ENCODE measurements at regions not wholly inside any gene's neighbourhood (a gene's known extent, or its start where the extent isn't known, plus 50 kb on each side); places are given as distances from the start of the nearest gene placed in this dataset.

- DNase-seq (ENCODE audit: low spot score): no peak
Observed at GRCh38 chr4:138740816-138741745, 274.5 kb upstream of the NOCT start.

GRCh38 chr4:138736362-138736761, 279.2 kb upstream of the NOCT start:
- DNase-seq (ENCODE audit: low spot score): no peak

- no peak for DNase-seq (ENCODE audit: low spot score)
Observed at GRCh38 chr4:138734746-138735145, 280.8 kb upstream of the NOCT start.

GRCh38 chr4:138728566-138728965, 287.0 kb upstream of the NOCT start:
- DNase-seq (ENCODE audit: low spot score): no peak

GRCh38 chr4:138727731-138728130, 287.9 kb upstream of the NOCT start:
- no peak for DNase-seq (ENCODE audit: low spot score)

- DNase-seq (ENCODE audit: low spot score): no peak
Observed at GRCh38 chr4:138724530-138724929, 291.1 kb upstream of the NOCT start.

- DNase-seq (ENCODE audit: low spot score): no peak
Observed at GRCh38 chr4:138716559-138717335, 298.8 kb upstream of the NOCT start.

- DNase-seq (ENCODE audit: low spot score): no peak
Observed at GRCh38 chr4:138710297-138710696, 305.3 kb upstream of the NOCT start.

GRCh38 chr4:138709859-138710258, 305.7 kb upstream of the NOCT start:
- DNase-seq (ENCODE audit: low spot score): no peak

GRCh38 chr4:138707746-138708677, 307.6 kb upstream of the NOCT start:
- no peak for DNase-seq (ENCODE audit: low spot score)

GRCh38 chr4:138706201-138706600, 309.4 kb upstream of the NOCT start:
- DNase-seq (ENCODE audit: low spot score): no peak

- DNase-seq (ENCODE audit: low spot score): no peak
Observed at GRCh38 chr4:138702190-138702824, 313.3 kb upstream of the NOCT start.

- no peak for DNase-seq (ENCODE audit: low spot score)
Observed at GRCh38 chr4:138698641-138699040, 316.9 kb upstream of the NOCT start.

GRCh38 chr4:138697851-138698250, 317.7 kb upstream of the NOCT start:
- DNase-seq (ENCODE audit: low spot score): no peak

GRCh38 chr4:138696771-138697170, 318.8 kb upstream of the NOCT start:
- DNase-seq (ENCODE audit: low spot score): no peak

GRCh38 chr4:138696058-138696457, 319.5 kb upstream of the NOCT start:
- no peak for DNase-seq (ENCODE audit: low spot score)

GRCh38 chr4:138693526-138693925, 322.1 kb upstream of the NOCT start:
- no peak for DNase-seq (ENCODE audit: low spot score)

GRCh38 chr4:138692411-138692810, 323.2 kb upstream of the NOCT start:
- no peak for DNase-seq (ENCODE audit: low spot score)

GRCh38 chr4:138689593-138689992, 326.0 kb upstream of the NOCT start:
- no peak for DNase-seq (ENCODE audit: low spot score)

GRCh38 chr4:138689187-138689586, 326.4 kb upstream of the NOCT start:
- DNase-seq (ENCODE audit: low spot score): no peak

- DNase-seq (ENCODE audit: low spot score): no peak
Observed at GRCh38 chr4:138688408-138689085, 327.0 kb upstream of the NOCT start.

Measured in CD4-positive, alpha-beta T cell treated with Interleukin-6 at 100 ng/mL for 8 hours (primary cell).